NCI-H1105 treated with DMSO at 0.1 percent for 48 hours (cell line): ENCODE measurements at regions not wholly inside any gene's neighbourhood (a gene's known extent, or its start where the extent isn't known, plus 50 kb on each side); places are given as distances from the start of the nearest gene placed in this dataset.
"Not testable (repeated sequence)": the region's sequence is repeated elsewhere in the genome, so short reads cannot be mapped to it uniquely, and the experiment has no call there.

Source experiments
- DNase-seq: peaks from one replicate; lab custom pipeline; 2025; lab: John Stamatoyannopoulos, UW

DNA sequence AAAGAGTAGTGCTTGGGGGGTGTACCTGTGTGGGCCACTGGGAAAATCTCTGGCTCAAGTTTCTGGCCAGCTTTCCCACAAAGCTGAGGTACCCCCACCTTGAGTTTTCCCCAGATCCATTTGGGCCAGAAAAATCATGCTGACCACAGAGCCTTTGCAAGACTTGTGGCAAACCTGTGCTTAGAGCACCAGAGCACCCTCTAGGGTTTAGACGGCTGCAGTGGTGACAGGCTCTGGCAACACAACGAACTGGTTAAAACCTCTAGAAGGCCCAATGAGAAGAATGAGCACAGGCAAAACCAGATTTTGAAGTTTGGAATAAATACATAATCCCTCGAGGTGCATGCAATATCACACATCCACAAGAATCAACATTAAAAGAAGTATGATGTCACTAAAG, 290.7 kb upstream of the FOLH1 start:
- no peak for DNase-seq

DNA sequence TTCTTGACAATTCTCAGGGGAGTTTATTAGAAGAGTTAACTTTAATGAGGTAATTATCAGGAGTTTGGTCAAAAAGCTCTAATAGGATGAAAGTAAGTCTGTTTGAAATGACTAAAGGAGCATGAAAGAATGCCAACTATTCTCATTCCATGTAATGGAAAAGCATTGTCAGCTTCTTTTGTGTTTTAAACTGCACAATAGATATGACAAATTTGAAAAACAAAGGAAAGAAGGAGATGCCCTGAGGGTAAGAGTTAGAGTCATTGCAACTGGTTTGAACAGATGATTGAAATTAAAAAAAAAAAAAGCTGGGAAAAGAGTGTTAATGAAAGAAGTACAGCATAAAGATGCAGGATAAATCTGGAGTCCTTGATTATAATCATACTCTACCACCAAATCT, 296.8 kb upstream of the FOLH1 start:
- no peak for DNase-seq

DNA sequence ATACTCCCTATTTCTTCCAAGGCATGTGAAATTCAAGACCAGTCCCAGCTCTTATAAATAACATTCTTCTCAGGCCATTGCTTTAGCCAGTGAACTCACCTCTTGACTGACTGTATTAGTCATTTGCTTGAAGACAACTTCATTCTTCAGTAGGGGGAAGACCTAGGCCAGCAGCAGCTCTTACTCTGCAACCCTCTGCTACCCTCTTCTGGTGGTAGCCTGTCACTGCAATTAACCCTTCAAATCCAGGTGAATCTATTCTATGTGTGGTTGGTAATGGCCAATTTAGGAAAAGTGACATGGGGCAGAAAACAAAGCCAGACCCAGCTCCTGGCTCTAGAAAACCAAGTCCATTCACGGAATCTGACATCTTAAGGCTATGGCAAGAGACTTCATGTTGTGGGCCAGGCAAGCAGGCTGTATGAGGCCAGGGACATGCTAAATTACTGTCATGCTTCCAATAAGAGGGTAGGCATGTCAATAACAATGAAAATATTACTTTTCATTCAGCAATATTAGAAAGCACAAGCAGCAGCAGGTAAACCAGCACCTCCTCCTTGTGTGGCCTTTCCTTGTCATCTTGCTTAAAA, 317.9 kb upstream of the FOLH1 start:
- DNase-seq: peak; percentile 19

DNA sequence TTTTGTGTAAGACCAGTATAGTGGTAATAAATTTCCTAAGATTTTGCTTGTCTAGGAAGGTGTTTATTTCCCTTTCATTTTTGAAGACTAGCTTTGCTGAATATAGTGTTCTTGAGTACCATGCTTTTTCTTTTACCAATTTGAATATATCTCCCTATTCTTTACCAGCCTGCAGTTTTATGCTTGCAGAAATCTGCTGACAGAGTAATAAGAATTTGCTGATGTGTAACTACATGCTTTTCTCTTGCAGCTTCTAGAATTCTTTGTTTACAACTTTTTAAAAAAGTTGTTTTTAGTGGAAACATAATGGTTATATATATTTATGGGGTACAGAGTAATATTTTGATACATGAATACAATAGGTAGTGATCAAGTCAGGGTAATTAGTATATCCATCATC, 324.8 kb upstream of the FOLH1 start:
- no peak for DNase-seq

DNA sequence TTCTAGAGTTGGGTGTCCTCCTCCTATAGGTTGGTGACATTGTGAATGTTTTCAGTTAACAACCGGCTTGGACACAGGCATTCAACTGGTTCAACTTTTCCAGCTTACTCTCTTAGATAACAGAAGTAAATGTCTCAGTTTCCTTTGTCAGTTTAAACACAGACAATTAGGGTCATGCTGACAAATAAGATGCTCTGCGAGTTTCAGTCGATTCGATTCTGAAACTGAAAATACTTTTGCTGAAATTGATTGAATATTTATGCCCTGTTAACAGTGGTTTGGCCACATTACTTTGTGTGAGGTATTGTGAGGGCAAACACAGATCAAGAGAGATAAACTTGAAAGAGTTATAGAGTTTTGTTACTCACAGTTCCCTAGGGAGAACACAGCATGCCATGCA, 330.5 kb upstream of the FOLH1 start:
- not testable (repeated sequence) for DNase-seq

GRCh38 chr11:49558261-49558847, 350.0 kb upstream of the FOLH1 start:
- DNase-seq: not testable (repeated sequence)

DNA sequence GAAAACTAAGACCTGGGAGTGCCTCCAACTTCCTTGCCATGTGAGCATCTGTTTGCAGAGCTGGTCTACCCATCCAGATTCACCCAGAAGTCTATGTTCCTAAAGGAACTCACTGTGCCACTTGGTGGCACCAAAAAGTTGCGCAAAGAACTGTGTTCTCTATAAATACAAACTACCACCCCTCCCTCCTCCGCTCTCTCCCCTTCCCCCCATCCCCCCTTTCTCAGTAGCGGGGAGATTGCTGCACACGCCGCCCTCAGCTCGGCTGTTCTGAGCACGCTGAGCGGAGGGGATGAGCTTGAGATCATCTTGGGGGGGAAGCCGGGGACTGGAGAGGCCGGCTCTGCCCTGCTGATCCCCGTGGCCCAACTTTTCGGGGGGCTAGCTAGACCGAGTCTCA, 352.2 kb upstream of the FOLH1 start:
- DNase-seq: not testable (repeated sequence)

GRCh38 chr11:49561240-49561880, 353.0 kb upstream of the FOLH1 start:
- not testable (repeated sequence) for DNase-seq

GRCh38 chr11:49562262-49562661, 353.9 kb upstream of the FOLH1 start:
- DNase-seq: not testable (repeated sequence)

DNA sequence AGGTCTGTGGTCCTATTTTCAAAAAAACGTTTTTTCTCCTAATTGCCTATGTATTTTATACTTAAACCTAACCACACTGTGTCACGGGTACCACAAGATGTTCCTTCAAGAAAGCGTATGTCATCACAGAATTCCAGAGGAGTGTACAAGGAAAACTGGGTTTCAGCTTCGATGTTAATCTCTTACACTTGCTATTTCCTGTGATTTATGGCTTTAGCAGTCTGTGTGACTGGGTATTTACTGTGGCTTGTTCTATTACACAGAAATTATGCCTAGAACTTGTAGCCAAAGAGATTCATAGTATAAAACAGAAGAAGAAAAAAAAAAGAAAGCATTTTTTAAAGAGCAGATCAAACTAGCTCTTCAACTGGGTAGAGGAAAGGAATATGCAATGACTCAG, 371.1 kb upstream of the FOLH1 start:
- DNase-seq: not testable (repeated sequence)

DNA sequence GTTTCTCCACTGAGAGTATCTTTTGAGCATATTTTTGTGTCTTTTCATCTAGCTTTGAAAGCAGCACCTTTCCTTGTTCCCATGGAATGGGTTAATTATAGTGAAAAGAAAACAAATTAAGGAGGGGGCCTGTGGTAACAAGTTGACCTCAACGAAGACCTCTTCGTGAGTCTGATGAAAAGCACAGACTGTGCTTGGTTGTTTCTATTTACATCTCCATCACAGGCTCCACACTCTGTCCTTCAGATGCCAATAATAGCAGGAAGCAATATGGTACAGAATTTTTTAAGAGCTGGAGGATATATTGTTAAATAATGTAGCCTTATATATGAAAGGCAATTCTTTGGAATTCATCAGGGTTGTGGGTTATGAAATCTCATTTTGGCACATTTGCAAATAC, 366.7 kb upstream of the OR4C13 start:
- DNase-seq: not testable (repeated sequence)

- not testable (repeated sequence) for DNase-seq
These were observed 343.3 kb upstream of the OR4C13 start for GRCh38 chr11:49608892-49609291.

DNA sequence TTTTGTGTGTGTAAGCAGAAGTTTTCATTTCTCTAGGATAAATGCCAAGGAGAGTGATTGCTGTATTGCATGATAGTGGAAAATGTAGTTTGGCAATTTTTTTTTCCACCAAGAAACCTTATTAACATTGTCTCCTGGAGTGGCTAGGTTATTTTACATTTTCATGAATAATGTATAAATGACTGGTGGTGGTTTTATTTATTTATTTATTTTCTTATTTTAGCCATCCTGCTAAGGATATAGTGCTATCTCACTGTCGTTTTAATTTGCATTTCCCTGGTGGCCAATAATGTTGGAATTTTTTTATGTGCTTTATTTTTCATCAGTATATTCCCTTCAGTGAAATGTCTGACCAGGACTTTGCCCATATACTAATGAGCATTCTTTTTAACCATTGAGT, 328.3 kb upstream of the OR4C13 start:
- DNase-seq: not testable (repeated sequence)

DNA sequence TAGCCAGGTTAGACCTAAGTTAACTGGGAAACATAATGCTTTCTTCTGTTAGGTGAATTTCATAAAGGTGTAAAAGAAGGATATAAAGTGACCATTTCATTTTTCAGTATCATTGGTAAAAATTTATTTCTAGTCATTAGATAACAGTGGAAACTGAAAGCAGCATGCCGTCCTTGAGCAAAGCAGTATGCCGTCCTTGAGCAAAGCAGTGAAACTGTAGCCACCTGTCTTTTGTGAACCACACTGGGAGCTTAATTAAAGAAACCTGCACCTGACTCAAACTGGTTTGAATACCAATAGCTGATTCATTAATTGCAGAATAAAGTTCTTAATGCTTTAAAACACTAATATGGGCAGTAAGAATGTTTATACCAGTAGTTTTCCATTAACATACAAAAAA, 281.5 kb upstream of the OR4C13 start:
- not testable (repeated sequence) for DNase-seq

- DNase-seq: not testable (repeated sequence)
These were observed 250.1 kb upstream of the OR4C13 start for GRCh38 chr11:49702121-49702520.

GRCh38 chr11:49750447-49750846, 201.7 kb upstream of the OR4C13 start:
- DNase-seq: peak; percentile 5

GRCh38 chr11:49750960-49751359, 201.2 kb upstream of the OR4C13 start:
- DNase-seq: not testable (repeated sequence)

GRCh38 chr11:49780791-49781190, 171.4 kb upstream of the OR4C13 start:
- not testable (repeated sequence) for DNase-seq

- not testable (repeated sequence) for DNase-seq
These were observed 170.2 kb upstream of the OR4C13 start for GRCh38 chr11:49782000-49782399.

DNA sequence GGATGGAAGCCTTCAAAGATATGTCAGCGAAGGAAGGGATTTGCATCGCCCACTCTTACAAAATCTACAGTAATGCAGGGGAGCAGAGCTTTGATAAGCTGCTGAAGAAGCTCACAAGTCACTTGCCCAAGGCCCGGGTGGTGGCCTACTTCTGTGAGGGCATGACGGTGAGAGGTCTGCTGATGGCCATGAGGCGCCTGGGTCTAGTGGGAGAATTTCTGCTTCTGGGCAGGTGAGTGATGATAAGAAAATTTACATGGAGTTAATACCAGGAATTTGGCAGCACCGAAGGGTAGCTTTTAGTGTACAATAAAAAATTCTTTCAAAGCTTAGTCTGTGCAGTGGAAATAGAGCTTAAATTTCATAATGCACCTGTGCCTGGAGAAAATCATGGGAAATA, 168.3 kb upstream of the OR4C13 start:
- not testable (repeated sequence) for DNase-seq

- not testable (repeated sequence) for DNase-seq
These were observed 162.4 kb upstream of the OR4C13 start for GRCh38 chr11:49789787-49790186.

GRCh38 chr11:49798206-49798837, 153.9 kb upstream of the OR4C13 start:
- not testable (repeated sequence) for DNase-seq
